ENCODE measurements at regions not wholly inside any gene's neighbourhood (a gene's known extent, or its start where the extent isn't known, plus 50 kb on each side); places are given as distances from the start of the nearest gene placed in this dataset.
A peak's percentile ranks its signal among the peaks of the same experiment; 100 is the strongest.

GRCh38 chr9:94018628-94019027, 63.5 kb upstream of the BARX1 start:
- no peak for DNase-seq (ENCODE audit: extremely low read depth, low read depth)
- no peak overlapping the region for H3K4me3 ChIP-seq (replicated peaks; ENCODE audit: low read depth, low read length)
- no peak for TF ChIP-seq CTCF (IDR thresholded peaks at IDR 0.05; ENCODE audit: low read depth, low read length, missing control alignments)

- TF ChIP-seq CTCF (IDR thresholded peaks at IDR 0.05; ENCODE audit: low read depth, low read length, missing control alignments): no peak
- H3K4me3 ChIP-seq (replicated peaks; ENCODE audit: low read depth, low read length): no peak overlapping the region
- DNase-seq (ENCODE audit: extremely low read depth, low read depth): no peak
These were observed 62.9 kb upstream of the BARX1 start for GRCh38 chr9:94017939-94018531.

GRCh38 chr9:94016744-94017143, 61.6 kb upstream of the BARX1 start:
- no peak overlapping the region for H3K4me3 ChIP-seq (replicated peaks; ENCODE audit: low read depth, low read length)
- DNase-seq (ENCODE audit: extremely low read depth, low read depth): no peak
- no peak for TF ChIP-seq CTCF (IDR thresholded peaks at IDR 0.05; ENCODE audit: low read depth, low read length, missing control alignments)

- no peak overlapping the region for H3K4me3 ChIP-seq (replicated peaks; ENCODE audit: low read depth, low read length)
- DNase-seq (ENCODE audit: extremely low read depth, low read depth): no peak
- TF ChIP-seq CTCF (IDR thresholded peaks at IDR 0.05; ENCODE audit: low read depth, low read length, missing control alignments): no peak
These were observed 59.8 kb upstream of the BARX1 start for GRCh38 chr9:94014920-94015319.

- DNase-seq (ENCODE audit: extremely low read depth, low read depth): no peak
- no peak overlapping the region for H3K4me3 ChIP-seq (replicated peaks; ENCODE audit: low read depth, low read length)
- TF ChIP-seq CTCF (IDR thresholded peaks at IDR 0.05; ENCODE audit: low read depth, low read length, missing control alignments): peak; percentile 58
These were observed 59.0 kb upstream of the BARX1 start for GRCh38 chr9:94014066-94014654.

GRCh38 chr9:94010980-94011533, 55.9 kb upstream of the BARX1 start:
- no peak for DNase-seq (ENCODE audit: extremely low read depth, low read depth)
- TF ChIP-seq CTCF (IDR thresholded peaks at IDR 0.05; ENCODE audit: low read depth, low read length, missing control alignments): no peak
- no peak overlapping the region for H3K4me3 ChIP-seq (replicated peaks; ENCODE audit: low read depth, low read length)
